ENCODE measurements at regions not wholly inside any gene's neighbourhood (a gene's known extent, or its start where the extent isn't known, plus 50 kb on each side); places are given as distances from the start of the nearest gene placed in this dataset.

DNA sequence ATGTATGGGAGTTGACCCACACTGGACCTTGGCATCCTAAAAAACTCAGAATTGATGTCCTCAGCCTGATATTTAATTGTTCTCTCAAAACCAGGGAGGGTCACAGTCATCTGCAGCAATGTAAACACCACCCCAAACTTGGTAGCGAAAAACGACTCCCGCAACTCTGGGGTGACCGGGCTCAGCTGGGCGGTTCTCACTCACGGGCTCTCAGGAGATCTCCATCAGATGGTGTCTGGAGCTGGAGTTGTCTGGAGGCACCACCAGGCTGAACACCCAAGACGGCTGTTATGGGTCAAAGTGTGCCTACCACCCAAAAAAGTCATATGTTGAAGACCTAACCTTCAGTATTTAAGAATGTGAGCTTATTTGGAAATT lies 50.9 kb upstream of the NXT1 start:
- H3K27me3 ChIP-seq (replicated peaks in 1 of 2; ENCODE audit: control insufficient read depth in 2 of 2, insufficient read depth in 2 of 2, low read length in 1 of 2): peaks cover 0 to 2% of the 10 kb centered on the region in 2 experiments; a peak in 1 of 4 replicates
- no peak overlapping the region for H2AFZ ChIP-seq (ENCODE audit: control insufficient read depth, low read depth, low read length)
- POLR2A ChIA-PET: no interaction called here
- DNase-seq (ENCODE audit: low read depth, low spot score) (no peak), FAIRE-seq (no peak), ATAC-seq (no peak)
- no peaks in the 10 kb centered on the region for H3K36me3 ChIP-seq (ENCODE audit: control insufficient read depth in 2 of 2, insufficient read depth in 2 of 2, low read length in 1 of 2)
- no peak overlapping the region for H3K9ac ChIP-seq (ENCODE audit: control insufficient read depth, insufficient read depth, low read length)
- no peak overlapping the region for H3K27ac ChIP-seq (ENCODE audit: control insufficient read depth, insufficient read depth)
- CTCF ChIA-PET: no interaction called here
- H3K4me1 ChIP-seq (ENCODE audit: control insufficient read depth, insufficient read depth, low read length): no peaks in the 10 kb centered on the region
- no peaks in the 10 kb centered on the region for H4K20me1 ChIP-seq (ENCODE audit: control insufficient read depth, insufficient read depth)
- H3K4me3 ChIP-seq: no peak overlapping the region
- BruUV-seq (replicated peaks): no TSS peak
- 69% methylated on average over 7 of the region's 7 CpGs for WGBS (ENCODE audit: insufficient coverage, insufficient replicate concordance, low lambda C conversion rate, missing lambda C conversion rate)
- in situ Hi-C loops (cut with MboI): no loop called here
- SMC1A ChIA-PET (ENCODE audit: uncharacterized antibody, unreplicated experiment): no interaction called here
- RAD21 ChIA-PET (ENCODE audit: unreplicated experiment): no interaction called here
- intact Hi-C loops (cut with micrococcal nuclease; ENCODE audit: unreplicated experiment): no loop called here
- H3K79me2 ChIP-seq (ENCODE audit: control insufficient read depth, insufficient read depth, low read length): no peaks in the 10 kb centered on the region
- H3K4me2 ChIP-seq (ENCODE audit: control insufficient read depth, insufficient read depth): no peak overlapping the region
- no peaks in the 10 kb centered on the region for H3K9me3 ChIP-seq (replicated peaks; ENCODE audit: control insufficient read depth, insufficient read depth, low read length)
- TF ChIP-seq KLF5 (IDR thresholded peaks at IDR 0.05; ENCODE audit: partially characterized antibody) (no peak), CBX3 (IDR thresholded peaks at IDR 0.05; ENCODE audit: borderline replicate concordance, low read depth) (no peak), TCF3 (IDR thresholded peaks at IDR 0.05; ENCODE audit: borderline replicate concordance, insufficient read depth, low read depth, low read length) (no peak), MEF2B (IDR thresholded peaks at IDR 0.05; ENCODE audit: partially characterized antibody, poor library complexity, severe bottlenecking) (no peak), MYC (IDR thresholded peaks at IDR 0.05; ENCODE audit: insufficient read depth, insufficient read length, insufficient replicate concordance, low read length, severe bottlenecking) (no peak), NBN (IDR thresholded peaks at IDR 0.05) (no peak), MXI1 (IDR thresholded peaks at IDR 0.05; ENCODE audit: low read depth, low read length) (no peak), ETV6 (conservative IDR thresholded peaks at IDR 0.05 in 1 of 2, IDR thresholded peaks at IDR 0.05 in 1 of 2; ENCODE audit: borderline replicate concordance in 1 of 2, low read depth in 1 of 2) (no peak), HCFC1 (IDR thresholded peaks at IDR 0.05; ENCODE audit: low read length) (no peak), CBX5 (IDR thresholded peaks at IDR 0.05; ENCODE audit: low read depth) (no peak), PAX8 (IDR thresholded peaks at IDR 0.05) (no peak), ZNF384 (IDR thresholded peaks at IDR 0.05; ENCODE audit: borderline replicate concordance, low read depth, low read length) (no peak), SMARCA5 (IDR thresholded peaks at IDR 0.05) (no peak)
- TF ChIP-seq, protein P1, sequence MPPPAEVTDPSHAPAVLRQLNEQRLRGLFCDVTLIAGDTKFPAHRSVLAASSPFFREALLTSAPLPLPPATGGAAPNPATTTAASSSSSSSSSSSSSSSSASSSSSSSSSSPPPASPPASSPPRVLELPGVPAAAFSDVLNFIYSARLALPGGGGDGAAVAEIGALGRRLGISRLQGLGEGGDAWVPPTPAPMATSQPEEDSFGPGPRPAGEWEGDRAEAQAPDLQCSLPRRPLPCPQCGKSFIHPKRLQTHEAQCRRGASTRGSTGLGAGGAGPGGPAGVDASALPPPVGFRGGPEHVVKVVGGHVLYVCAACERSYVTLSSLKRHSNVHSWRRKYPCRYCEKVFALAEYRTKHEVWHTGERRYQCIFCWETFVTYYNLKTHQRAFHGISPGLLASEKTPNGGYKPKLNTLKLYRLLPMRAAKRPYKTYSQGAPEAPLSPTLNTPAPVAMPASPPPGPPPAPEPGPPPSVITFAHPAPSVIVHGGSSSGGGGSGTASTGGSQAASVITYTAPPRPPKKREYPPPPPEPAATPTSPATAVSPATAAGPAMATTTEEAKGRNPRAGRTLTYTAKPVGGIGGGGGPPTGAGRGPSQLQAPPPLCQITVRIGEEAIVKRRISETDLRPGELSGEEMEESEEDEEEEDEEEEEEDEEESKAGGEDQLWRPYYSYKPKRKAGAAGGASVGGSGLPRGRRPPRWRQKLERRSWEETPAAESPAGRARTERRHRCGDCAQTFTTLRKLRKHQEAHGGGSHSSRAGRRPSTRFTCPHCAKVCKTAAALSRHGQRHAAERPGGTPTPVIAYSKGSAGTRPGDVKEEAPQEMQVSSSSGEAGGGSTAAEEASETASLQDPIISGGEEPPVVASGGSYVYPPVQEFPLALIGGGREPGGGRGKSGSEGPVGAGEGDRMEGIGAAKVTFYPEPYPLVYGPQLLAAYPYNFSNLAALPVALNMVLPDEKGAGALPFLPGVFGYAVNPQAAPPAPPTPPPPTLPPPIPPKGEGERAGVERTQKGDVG (CRISPR knock-in tag; IDR thresholded peaks at IDR 0.05): no peak
- TF ChIP-seq, protein P2, sequence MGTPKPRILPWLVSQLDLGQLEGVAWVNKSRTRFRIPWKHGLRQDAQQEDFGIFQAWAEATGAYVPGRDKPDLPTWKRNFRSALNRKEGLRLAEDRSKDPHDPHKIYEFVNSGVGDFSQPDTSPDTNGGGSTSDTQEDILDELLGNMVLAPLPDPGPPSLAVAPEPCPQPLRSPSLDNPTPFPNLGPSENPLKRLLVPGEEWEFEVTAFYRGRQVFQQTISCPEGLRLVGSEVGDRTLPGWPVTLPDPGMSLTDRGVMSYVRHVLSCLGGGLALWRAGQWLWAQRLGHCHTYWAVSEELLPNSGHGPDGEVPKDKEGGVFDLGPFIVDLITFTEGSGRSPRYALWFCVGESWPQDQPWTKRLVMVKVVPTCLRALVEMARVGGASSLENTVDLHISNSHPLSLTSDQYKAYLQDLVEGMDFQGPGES (IDR thresholded peaks at IDR 0.05): no peak
- TF ChIP-seq, protein P3, sequence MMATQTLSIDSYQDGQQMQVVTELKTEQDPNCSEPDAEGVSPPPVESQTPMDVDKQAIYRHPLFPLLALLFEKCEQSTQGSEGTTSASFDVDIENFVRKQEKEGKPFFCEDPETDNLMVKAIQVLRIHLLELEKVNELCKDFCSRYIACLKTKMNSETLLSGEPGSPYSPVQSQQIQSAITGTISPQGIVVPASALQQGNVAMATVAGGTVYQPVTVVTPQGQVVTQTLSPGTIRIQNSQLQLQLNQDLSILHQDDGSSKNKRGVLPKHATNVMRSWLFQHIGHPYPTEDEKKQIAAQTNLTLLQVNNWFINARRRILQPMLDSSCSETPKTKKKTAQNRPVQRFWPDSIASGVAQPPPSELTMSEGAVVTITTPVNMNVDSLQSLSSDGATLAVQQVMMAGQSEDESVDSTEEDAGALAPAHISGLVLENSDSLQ (IDR thresholded peaks at IDR 0.05): no peak
- TF ChIP-seq, protein P4, sequence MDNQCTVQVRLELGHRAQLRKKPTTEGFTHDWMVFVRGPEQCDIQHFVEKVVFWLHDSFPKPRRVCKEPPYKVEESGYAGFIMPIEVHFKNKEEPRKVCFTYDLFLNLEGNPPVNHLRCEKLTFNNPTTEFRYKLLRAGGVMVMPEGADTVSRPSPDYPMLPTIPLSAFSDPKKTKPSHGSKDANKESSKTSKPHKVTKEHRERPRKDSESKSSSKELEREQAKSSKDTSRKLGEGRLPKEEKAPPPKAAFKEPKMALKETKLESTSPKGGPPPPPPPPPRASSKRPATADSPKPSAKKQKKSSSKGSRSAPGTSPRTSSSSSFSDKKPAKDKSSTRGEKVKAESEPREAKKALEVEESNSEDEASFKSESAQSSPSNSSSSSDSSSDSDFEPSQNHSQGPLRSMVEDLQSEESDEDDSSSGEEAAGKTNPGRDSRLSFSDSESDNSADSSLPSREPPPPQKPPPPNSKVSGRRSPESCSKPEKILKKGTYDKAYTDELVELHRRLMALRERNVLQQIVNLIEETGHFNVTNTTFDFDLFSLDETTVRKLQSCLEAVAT (IDR thresholded peaks at IDR 0.05): no peak

Measured in GM12878 (cell line).